HG03196 (cell line): ENCODE measurements at regions not wholly inside any gene's neighbourhood (a gene's known extent, or its start where the extent isn't known, plus 50 kb on each side); places are given as distances from the start of the nearest gene placed in this dataset.
"Not testable (repeated sequence)": the region's sequence is repeated elsewhere in the genome, so short reads cannot be mapped to it uniquely, and the experiment has no call there.

ENCODE experiments used
- ATAC-seq: cut with Tn5 transposase; IDR thresholded peaks from one replicate; pipeline ENCODE4 v1.9.1; 2021; ENCODE audit not compliant: unreplicated experiment

DNA sequence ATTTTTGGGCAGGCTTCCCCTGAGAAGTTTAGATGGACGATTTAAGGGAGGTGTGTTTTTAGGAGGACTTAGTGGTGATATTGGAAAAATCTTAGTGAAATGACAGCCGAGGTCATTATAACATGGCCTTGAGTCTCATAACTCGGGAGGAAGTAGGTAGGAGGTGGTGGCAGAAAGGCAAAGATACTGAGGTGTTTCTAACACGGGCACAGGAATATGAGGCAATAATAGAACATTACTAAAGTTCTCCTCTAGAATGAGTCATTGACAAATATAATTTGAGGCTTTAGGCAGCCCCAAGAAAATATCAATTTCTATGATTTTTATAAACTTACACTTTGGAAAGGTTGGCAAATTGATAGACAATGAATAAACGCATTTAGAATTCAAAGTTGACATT lies 146.1 kb upstream of the ZEB2 start:
- no peak for ATAC-seq

DNA sequence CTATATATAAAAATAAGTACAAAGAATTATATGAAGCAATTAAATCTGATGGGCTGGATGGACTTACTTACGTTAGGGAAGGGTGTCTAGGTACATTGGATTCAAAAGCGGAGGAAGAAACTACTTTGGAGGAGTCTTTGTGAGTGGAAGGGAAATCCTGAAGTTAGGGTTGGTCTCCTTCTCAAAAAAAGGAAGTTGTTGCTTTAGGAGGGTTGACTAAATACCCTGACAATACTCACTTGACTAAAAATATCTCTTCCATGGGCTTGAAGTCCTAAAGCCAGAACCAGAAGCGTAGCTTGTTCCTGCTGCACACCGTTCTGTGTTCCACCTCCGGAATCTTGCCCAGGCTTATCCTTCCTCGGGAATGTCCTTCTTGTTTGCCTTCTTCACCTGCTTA lies 143.3 kb upstream of the ZEB2 start:
- ATAC-seq: no peak

DNA sequence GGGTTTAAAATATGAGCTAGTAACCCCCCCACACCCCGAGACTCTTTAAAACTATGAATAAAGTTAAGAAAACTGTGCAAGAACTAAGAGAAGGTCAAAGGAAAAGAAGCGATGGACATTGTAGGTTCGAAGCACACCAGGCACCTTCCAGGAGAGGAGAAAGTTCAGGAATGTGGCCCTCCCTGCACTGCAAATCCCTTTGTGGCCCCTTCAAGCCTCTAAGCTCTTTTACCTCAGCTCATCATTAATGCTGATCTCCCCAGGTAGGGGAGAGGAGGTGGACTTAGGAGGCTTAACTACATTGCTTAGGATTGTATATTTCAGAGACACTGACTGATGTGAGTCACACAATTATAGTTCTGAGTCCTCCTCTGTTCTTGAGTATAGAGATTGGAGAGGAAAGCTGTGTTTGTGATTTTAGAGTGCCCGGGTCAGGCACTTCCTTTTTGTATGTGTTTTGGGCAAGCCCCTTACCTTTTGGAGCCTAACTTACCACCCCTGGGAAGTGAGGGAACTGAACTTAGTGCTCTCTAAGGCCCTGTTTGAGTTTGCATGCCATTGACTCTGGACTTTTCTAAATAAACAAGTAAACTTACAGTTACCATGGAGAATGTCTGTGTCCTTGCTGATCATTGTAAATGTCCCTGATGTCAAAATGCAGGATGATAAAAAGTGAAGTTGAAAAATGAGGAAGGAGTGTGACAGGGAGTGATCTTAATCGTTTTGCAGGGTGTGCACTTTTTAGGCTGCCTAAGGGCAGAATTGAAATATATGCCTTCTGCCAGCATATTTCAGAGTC lies 140.8 kb upstream of the ZEB2 start:
- no peak for ATAC-seq

DNA sequence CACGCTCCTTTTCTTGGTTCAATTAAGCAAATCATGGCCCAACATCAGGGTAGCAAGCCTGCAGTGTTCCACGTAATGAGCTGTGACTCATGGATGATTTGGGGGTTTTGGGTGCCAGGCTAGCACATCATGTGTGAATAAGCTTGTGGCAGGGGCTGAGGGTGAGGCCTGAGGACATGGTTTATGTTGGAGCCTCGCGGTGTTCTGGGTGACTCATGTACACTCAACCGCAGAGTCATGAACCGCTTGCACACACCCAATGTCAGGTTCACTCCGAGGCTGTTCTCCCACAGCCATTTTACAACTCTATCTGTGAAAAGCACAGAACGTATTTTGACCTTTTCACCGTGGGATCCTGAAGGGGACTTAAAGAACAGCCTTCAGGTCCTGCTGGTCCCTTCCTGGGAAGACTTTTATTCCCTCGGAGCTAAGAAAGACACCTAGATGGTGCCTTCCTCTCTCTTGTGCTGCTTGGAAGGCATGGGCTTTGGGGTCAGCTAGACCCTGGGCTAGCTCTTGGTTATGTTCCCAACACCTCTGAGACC lies 139.9 kb upstream of the ZEB2 start:
- no peak for ATAC-seq

DNA sequence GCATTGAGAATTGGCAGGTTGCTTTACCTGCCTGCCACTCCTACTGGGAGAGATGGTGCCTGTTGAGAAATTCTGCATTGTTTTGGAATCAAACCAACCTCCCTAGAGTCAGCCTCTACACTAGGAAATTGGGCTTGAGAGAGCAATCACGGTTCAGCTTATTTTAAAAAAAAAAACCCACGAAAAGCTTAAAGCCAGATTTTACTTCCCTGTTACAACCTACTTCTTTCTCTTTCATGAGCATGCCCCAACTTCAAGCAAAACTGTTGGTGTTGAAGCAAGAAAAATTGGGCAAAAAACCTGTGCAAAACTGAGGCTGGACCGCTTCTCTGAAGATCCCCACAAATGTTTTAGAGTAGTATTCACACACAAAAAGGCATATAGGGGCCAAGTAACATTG lies 134.6 kb upstream of the ZEB2 start:
- no peak for ATAC-seq

DNA sequence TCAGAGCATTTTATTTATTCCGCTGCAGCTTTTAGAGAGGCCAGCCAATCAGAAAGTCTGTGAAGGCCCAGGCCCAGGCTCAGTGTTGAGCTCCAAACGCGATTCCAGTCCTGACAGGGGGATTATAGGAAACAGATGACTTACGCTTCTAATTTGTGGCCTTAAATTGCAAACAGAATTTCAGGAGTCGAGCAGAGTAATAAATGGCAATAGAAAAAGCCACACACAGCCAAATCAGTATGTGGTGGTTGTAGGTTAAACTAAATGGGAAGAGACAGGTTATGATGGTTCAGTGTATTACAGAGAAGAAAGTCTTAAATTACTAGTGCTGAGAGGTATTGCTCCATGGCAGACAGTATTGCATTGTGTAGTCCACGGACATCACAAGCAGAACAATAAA lies 131.0 kb upstream of the ZEB2 start:
- no peak for ATAC-seq

DNA sequence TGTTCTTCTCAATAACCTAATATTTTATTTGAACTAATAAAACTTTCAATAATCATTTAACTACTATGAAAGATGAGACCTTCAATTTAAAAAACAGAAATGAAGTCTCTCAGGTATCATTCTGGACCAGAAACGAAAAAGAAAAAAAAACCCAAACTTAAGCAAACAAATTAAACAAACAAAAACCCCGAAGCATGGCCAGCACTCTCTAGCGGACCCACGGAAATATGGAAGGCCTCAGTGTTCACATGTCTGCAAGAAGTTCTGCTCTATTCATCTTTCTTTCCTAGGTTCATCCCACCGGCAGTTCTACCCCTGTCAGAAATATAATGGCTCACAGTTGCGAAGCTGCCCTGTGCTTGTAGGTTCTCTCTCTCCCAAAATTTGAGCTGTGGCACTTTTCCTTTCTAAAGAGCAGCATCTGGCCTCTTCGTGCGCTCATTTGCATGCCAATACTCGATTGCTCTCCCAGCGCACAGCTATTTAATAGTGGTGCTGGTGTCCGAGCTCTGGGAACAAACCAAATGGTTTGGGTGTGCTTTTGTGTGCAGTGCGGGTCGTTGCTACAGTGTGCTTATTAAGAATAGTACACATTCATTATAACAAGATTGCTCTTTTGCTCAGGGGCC lies 129.0 kb upstream of the ZEB2 start:
- no peak for ATAC-seq

DNA sequence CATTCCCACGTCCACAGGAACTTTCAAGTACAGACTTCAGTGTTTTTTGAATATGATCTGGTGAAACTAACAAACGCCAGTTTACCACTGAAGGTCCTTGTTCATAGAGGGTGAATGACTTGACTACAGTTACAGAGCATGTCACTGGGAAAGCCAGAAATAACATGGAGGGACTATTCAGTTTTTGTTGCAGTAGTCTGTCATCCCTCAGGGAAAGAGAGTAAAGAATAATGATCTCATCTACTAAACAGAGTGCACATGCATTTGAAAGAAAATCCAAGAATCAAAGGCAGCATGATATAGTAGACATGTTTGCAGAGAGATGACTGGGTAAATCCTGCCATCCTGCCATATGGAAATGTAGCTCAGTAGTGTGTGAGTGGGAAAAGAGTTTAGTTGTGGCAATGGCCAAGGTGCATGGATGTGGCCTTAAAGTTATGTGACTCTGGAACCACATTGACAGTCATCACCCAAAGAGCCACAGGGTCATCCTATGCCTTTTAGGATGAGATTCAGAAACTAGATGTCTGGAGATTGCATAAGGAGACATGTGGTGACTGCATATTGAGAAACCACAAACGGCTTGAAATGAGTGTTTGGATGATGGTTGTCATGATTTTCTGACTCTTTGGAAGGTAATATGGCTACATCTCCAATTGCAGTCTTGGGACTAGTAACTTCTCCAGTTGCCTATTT lies 125.3 kb upstream of the ZEB2 start:
- no peak for ATAC-seq

DNA sequence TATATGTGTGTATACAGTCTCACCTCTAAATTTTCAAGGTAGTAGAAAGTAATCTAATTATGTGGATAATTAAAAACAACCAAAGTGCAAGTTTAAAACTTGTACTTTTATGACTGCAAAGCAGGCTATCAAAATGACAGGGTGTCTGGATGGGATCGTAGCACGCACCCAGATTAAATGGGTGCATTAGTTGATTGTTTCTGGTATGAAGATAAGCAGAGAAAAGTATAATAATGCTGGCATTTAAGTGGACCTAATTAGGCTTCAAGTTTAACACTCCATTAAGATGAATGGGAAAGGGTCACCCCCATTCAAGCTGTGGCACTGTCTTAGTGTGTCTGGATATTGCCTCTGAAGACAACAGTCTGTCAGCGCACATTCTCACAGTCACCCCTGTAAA lies 124.6 kb upstream of the ZEB2 start:
- ATAC-seq: no peak

DNA sequence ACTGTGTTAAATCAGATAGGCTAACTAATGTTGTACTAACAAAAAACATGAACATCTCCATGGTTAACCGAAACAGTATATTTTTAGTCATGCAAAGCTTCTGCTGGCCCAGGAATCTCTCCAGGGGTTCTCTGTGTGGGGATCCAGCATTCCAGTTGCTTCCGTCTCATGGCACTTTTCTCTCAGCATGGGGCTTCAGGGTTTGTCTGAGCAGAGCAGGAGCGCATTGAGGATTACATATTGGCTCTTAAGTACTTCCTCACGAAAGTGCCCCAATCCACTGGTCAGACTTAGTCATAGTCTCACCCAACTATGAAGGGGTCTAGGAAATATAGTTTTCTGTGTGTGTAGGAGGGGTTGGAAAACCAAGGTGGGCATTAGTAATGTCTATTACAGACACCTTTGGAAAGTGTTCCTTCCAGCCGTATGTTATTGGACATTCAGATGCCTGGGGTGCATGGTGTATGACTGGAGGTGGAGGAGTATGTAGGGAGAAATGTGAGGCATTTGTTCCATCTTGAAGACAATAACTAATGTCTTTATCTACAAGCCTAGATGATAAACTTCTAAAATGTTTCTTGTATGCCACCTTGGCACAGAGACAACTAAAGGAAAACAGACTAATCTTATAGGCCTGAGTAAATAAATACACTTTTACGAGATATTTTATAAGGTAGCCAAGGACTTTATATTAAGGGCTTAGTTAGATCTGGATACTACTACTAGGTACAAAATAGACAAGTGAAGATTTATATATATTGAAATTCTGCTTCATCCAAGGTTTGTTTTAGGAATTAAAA lies 123.8 kb upstream of the ZEB2 start:
- ATAC-seq: no peak

DNA sequence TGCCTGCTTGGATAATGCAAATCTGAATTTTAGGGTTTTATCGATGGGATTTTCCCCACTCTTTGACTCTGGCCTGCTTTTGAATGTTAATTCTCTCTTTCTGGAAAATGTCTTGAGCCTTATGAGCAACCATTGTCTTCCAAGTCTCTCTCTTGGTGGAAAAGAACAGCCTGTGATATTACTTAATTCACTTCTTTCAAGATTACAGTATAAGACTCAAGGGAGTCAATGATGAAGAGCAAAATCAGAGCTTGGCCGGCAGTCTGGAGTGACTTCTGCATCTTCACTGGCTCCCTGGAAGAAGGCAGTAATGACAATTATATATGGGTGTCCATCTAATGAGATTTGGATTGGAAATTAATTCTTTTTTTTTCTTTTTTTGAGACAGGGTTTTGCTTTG lies 122.9 kb upstream of the ZEB2 start:
- ATAC-seq: no peak

DNA sequence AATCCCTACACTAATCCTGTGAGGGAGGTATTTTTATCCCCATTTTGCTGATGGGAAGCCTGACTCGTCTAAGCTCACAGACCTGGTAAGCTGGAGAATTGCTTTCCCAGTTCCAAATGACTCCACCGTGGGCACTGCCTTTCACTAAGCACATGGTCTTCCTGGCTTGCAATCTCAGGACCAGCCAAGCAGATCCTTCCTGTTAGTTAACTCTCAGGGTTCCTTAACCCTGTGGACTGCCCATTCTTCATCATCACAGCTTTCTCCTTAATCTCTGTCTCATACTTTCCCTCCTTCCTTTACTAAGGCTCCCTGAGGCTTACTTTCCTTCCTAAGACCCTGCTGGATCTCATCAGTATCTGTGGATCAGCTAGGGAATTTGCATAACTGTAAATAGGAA lies 122.2 kb upstream of the ZEB2 start:
- no peak for ATAC-seq

DNA sequence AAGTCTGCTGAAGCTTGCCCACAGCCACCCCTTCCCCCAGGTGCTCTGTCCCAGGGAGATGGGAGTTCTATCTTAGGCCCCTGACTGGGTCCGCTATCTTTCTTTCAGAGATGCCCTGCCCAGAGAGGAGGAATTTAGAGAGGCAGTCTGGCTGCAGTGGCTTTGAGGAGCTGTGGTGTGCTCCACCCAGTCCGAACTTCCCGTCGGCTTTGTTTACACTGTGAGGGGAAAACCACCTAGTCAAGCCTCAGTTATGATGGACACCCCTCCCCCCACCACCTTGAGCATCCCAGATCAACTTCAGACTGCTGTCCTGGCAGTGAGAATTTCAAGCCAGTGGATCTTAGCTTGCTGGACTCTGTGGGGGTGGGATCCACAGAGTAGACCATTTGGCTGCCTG lies 118.3 kb upstream of the ZEB2 start:
- not testable (repeated sequence) for ATAC-seq

DNA sequence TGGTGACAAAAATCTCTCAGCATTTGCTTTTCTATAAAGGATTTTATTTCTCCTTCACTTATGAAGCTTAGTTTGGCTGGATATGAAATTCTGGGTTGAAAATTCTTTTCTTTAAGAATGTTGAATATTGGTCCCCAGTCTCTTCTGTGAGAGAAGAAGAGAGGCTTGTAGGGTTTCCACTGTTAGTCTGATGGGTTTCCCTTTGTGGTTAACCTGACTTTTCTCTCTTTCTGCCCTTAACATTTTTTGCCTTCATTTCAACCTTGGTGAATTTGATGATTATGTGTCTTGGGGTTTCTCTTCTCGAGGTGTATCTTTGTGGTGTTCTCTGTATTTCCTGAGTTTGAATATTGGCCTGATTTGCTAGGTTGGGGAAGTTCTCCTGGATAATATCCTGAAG lies 116.9 kb upstream of the ZEB2 start:
- ATAC-seq: not testable (repeated sequence)

DNA sequence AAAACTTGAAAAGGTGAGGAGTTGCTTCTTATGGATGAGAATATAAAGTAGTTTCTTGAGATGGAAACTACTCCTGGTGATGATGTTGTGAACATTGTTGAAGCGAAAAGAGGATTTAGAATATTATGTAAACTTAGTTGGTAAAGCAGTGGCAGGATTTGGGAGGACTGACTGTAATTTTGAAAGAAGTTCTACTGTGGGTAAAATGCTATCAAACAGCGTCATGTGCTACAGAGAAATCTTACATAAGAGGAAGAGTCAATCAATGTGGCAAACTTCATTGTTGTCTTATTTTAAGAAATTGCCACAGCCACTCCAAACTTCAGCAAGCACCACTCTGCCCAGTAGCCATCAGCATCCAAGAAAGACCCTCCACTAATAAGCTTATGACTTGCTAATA lies 112.9 kb upstream of the ZEB2 start:
- ATAC-seq: no peak

DNA sequence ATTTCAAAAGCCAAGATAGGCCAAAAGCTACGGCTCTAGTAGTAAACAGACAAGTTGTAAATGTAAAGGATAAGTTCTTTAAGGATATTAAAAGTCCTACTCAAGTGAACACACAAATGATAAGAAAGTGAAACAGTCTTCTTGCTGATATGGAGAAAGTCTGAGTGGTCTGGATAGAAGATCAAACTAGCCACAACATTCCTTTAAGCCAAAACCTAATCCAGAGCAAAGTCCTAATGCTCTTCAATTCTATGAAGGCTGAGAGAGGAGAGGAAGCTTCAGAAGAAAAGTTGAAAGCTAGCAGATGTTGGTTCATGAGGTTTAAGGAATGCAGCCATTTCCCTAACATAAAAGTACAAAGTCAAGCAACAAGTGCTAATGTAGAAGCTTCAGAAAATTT lies 111.7 kb upstream of the ZEB2 start:
- no peak for ATAC-seq

DNA sequence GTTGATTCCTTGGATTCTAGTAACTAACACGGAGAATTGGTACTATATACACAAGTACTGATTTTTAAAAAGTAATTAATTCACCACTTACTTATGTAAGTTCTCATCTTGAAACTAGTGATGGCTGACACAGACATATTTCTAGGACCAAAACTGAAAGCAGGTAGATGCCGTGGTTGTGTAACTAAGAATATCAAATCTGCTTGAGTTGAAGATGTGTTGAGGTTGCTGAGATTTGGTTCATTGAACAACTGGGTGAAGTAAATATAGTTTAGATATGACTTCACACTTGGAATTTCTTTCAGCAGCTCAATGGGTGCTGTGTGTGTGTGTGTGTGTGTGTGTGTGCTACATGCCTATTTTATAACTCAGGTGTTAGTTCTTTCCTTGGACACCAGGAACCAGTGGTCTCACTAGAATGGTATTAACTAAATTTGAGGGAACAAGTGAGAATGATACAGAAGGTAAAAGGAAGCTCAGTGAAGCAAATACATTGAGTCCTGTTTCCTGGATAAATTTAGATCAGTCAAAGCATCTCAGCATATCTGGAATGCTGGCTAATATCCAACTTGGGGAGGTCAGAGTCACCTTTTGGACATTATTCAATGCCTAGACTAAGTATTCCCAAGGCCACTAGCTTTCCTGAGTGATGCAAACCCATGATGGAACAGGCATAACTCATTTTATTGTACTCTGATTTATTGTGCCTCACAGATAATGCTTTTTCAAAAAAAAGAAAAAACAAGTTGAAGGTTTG lies 110.7 kb upstream of the ZEB2 start:
- ATAC-seq: peak; percentile 90

DNA sequence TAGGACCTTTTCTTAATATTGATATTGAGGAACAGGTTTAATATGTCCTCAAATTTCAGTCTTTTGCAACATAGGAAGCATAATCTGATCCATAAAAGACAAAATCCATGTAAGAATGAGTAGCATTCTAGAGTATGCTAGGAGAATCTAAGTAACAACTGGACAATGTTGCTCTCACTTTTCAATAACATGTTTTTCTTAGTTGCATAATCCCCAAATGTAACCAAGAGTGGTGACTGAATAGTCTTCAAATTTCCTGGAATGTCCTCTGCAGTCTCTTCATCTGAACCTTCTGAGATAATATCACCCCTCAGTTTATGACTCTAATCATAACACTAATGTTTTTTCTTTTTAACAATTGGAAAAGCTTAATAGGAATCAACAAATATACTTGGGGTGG lies 110.0 kb upstream of the ZEB2 start:
- no peak for ATAC-seq

DNA sequence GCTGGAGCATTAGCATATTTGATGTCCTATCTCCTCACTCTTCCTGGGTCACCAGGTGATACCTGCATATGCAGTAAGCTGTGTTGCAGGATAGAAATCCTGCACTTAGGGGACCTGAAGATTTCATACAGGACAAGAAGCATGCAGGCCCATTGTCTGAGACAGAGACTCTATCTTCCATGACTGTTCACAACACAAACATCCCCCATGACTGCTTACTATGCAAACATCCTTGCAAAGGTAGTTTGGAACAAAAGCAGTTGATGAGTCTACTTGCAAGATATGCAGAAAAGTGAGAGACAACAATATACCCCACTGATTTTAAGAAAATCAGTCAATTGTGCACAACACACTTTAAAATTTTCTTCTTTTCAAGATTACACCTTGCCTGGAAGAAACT lies 108.6 kb upstream of the ZEB2 start:
- ATAC-seq: no peak

DNA sequence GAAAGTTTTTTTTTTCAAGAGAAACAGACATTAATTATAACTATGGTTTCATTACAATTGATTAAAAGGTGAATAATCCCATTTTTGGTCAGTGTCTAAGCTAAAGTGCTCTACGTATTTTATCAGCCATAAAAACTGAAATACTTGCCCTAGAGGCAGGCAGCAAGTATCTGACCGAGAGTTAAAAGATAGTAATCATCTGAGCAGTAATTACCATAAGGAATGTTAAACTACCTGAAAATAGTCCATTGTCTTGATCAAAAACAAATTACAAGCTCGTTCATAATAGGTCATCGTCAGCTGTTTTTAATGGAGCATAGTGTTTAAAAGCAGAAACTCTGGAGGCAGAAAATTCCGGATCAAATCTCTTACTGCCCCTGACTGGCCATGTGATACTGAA lies 105.7 kb upstream of the ZEB2 start:
- no peak for ATAC-seq

DNA sequence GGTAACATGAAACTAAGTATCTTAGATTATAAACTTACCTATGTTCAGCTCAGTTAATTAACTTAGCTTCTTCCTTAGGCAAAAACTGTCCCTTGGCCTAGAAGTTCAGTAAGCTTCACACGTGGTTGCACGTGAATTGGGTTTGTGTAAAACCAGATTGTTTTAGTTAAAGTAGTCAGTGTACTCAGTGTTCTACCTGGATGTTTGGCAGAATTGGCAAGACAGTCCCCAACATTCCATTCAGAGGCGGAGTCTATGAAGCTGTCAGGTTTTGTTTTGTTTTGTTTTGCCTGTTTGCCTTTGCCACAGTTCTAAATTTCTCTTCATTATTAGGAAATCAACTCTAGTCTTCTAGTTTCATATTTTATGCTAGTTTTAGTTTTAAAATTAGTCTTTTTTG lies 105.3 kb upstream of the ZEB2 start:
- no peak for ATAC-seq
